HG03442 (cell line): ENCODE measurements at regions not wholly inside any gene's neighbourhood (a gene's known extent, or its start where the extent isn't known, plus 50 kb on each side); places are given as distances from the start of the nearest gene placed in this dataset.

ENCODE experiments used
- ATAC-seq: cut with Tn5 transposase; IDR thresholded peaks from one replicate; pipeline ENCODE4 v1.9.1; 2021; ENCODE audit warnings: mild to moderate bottlenecking, moderate library complexity; ENCODE audit not compliant: unreplicated experiment

GRCh38 chr2:56705713-56706112 is 521.9 kb downstream of the CCDC85A start:
- no peak for ATAC-seq

- ATAC-seq = no peak
Measured at GRCh38 chr2:56707218-56707617, 523.4 kb downstream of the CCDC85A start.

GRCh38 chr2:56707650-56708049 is 523.9 kb downstream of the CCDC85A start:
- no peak for ATAC-seq

- ATAC-seq = no peak
Measured at GRCh38 chr2:56709181-56709580, 525.4 kb downstream of the CCDC85A start.

GRCh38 chr2:56713161-56713676 is 529.4 kb downstream of the CCDC85A start:
- ATAC-seq = no peak

- no peak for ATAC-seq
Measured at GRCh38 chr2:56713978-56714377, 530.2 kb downstream of the CCDC85A start.

- no peak for ATAC-seq
Measured at GRCh38 chr2:56714400-56714799, 530.6 kb downstream of the CCDC85A start.

- no peak for ATAC-seq
Measured at GRCh38 chr2:56715683-56716082, 531.9 kb downstream of the CCDC85A start.

- no peak for ATAC-seq
Measured at GRCh38 chr2:56718413-56718812, 534.6 kb downstream of the CCDC85A start.

GRCh38 chr2:56729212-56729611 is 545.4 kb downstream of the CCDC85A start:
- no peak for ATAC-seq

- no peak for ATAC-seq
Measured at GRCh38 chr2:56732946-56733345, 549.2 kb downstream of the CCDC85A start.

GRCh38 chr2:56739413-56739812 is 555.6 kb downstream of the CCDC85A start:
- ATAC-seq = no peak

- ATAC-seq = no peak
Measured at GRCh38 chr2:56741601-56742102, 557.9 kb downstream of the CCDC85A start.

GRCh38 chr2:56743807-56744206 is 560.0 kb downstream of the CCDC85A start:
- no peak for ATAC-seq

GRCh38 chr2:56749152-56749752 is 565.5 kb downstream of the CCDC85A start:
- ATAC-seq = peak; percentile 66

GRCh38 chr2:56753182-56753581 is 569.4 kb downstream of the CCDC85A start:
- no peak for ATAC-seq

- no peak for ATAC-seq
Measured at GRCh38 chr2:56754066-56754615, 570.4 kb downstream of the CCDC85A start.

GRCh38 chr2:56754627-56755026 is 570.8 kb downstream of the CCDC85A start:
- no peak for ATAC-seq

- no peak for ATAC-seq
Measured at GRCh38 chr2:56757884-56758545, 574.2 kb downstream of the CCDC85A start.

- ATAC-seq = no peak
Measured at GRCh38 chr2:56763683-56764082, 579.9 kb downstream of the CCDC85A start.

GRCh38 chr2:56768973-56769372 is 585.2 kb downstream of the CCDC85A start:
- ATAC-seq = no peak

- ATAC-seq = peak; percentile 81
Measured at GRCh38 chr2:56770490-56770889, 586.7 kb downstream of the CCDC85A start.
